ENCODE measurements at regions not wholly inside any gene's neighbourhood (a gene's known extent, or its start where the extent isn't known, plus 50 kb on each side); places are given as distances from the start of the nearest gene placed in this dataset.

GRCh38 chr18:41119031-41119430 is 836.0 kb upstream of the PIK3C3 start:
- no peak for TF ChIP-seq NFRKB (IDR thresholded peaks at IDR 0.05)
- TF ChIP-seq FOXM1 (IDR thresholded peaks at IDR 0.05; ENCODE audit: borderline replicate concordance), result no peak
- no peak for TF ChIP-seq SUZ12 (IDR thresholded peaks at IDR 0.05)
- no peak for TF ChIP-seq BHLHE40 (IDR thresholded peaks at IDR 0.05; ENCODE audit: borderline replicate concordance)
- TF ChIP-seq ARNT (IDR thresholded peaks at IDR 0.05), result no peak
- TF ChIP-seq SP1 (IDR thresholded peaks at IDR 0.05), result no peak
- no peak for TF ChIP-seq ZNF384 (IDR thresholded peaks at IDR 0.05)
- no peak for TF ChIP-seq ELF4 (IDR thresholded peaks at IDR 0.05)
- TF ChIP-seq LEF1 (IDR thresholded peaks at IDR 0.05; ENCODE audit: borderline replicate concordance), result no peak
- no peak for TF ChIP-seq CTBP1 (IDR thresholded peaks at IDR 0.05; ENCODE audit: borderline replicate concordance)

Data from HEK293T (cell line).